HG03066 (cell line): ENCODE measurements at regions not wholly inside any gene's neighbourhood (a gene's known extent, or its start where the extent isn't known, plus 50 kb on each side); places are given as distances from the start of the nearest gene placed in this dataset.

Experiments
- ATAC-seq: cut with Tn5 transposase; IDR thresholded peaks from one replicate; pipeline ENCODE4 v1.9.1; 2021; ENCODE audit warnings: low read depth; ENCODE audit not compliant: unreplicated experiment

DNA sequence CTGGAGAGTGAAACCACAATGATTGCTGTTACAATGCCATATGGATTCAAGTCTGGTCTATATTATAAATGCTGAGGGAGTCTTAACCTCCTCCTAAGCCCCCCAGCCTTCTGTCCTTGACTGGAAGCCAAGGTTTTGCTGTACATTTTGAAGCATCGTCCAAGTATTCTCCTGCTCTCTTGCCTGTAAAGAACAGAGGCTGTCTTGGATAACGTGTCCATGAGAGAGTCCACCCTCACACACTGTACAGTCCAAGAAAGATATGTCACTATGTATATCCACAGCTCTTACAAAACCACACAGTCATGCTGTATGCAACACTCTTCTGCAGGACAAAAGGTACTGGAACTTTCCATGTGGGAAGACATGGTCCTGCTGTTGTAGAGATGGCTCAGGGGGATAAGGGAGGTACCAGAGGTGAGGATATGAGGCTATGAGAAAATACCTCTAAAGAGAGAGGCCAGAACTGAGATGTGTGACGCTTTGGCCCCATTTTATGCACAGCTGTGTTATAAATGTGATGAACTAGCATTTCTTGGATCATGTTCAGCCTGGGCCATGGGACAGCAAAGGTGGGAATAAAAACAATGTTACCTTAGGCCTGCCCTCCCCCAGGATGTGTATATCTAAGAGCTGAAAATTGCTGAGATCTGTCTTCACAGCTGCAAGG is 678.6 kb downstream of the IQCM start:
- no peak for ATAC-seq

DNA sequence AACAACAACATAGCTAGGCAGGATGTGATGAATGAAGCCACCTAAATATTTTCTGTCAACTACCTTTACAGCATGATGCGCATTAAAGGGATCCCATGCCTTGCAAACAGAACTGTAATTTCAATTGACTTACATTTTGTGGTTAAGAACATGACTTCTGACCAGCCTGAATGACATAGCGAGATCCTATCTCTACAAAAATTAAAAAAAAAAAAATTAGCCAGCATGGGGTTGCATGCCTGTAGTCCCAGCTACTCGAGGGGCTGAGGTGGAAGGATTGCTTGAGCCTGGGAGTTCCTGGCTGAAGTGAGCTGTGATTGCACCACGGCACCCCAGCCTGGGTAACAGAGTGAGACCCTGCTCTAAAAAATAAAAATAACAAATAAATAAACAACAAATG is 680.6 kb downstream of the IQCM start:
- ATAC-seq, result no peak

DNA sequence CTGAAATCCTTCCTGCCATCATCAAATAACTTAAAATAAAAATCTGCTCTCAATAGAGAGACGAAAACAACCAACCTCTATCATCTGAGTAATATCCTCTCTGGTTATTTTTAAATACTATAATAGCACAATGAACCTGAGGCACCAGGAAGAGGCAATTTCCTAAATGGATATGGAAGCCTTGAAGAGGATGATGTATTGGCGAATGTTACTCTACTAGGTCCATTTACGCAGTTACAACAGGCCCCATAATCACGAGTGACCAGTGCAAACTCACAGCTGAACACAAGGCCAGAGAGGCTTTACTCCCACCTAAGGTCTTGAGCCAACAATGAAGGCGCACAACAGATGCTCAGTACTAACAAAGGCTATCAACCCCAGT is 678.8 kb upstream of the NR3C2 start:
- ATAC-seq, result no peak

DNA sequence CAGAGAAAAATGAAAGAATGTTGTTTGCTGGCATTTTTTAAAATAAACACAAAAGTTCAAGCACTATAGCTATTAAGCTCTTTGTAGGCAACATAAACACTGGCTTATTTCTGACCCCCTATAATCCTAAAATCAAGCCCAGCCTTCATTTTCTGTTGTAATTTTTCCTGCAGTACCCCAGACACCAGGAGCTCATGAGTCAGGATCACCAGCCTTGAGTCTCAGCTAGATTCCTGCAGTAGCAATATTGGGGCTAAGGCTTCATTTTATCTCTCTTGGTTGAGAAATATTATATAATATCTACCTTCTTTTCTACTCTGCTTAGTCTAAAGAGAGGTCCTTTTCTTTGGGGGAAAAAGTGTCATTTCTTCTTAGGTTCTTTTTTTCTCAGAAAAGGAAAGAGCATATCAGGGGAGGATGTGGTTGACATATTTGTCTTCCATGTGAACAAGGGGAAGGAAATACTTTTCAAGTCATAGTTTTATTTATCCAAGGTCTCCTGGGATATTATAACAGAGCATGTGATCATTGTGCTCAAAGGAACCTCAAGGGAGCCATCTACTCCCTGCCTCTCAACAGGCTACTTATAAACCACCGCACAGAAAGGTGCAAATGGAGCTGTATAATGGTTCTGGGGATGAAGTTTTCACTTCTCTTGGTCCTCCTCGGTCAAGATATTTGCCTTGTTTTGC is 678.3 kb upstream of the NR3C2 start:
- no peak for ATAC-seq

DNA sequence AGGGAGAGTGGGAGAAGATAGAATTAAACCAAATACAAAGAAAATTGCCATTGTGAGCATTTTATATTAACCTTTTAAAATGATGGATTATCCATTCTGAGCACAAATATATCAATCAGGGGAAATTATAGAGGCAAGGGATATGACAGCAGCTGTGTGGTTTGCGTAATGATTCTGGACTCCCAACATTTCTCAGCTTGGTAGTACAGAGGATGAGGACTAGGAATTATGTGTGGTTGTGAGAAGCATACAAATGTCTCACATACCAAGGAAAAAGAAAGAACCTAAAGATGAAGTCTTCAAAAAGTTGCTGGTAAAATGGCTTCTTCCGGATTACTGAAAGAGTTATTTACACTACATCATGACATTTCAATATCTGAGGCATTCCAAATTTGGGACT is 674.6 kb upstream of the NR3C2 start:
- ATAC-seq, result no peak

DNA sequence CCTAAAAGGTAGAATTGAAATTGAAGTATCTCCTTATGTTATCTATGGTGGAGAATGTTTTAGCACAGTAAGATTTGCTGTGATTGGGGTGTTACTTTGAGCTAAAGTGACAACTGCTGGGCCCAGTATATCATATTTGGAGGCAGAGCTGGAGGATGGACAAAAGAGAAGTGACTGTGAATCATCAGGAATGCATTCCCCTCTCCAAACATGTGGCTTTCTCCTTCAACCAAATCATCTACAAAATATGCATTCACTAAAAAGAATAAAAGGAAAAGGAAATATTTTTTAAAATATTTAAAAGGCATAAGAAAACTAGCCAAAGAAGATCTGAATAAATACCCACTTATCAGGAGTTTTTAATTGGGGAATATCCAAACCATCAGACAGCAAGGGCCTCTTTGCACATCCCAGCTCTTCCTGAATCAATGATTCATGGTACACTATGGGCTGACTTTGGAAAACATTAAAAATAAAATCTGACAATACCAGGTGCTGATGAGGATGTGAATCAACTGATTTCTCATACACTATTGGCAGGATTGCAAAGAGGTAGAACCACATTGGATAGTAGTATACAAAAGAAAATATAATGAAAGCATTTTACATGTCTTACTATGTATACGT is 671.7 kb upstream of the NR3C2 start:
- no peak for ATAC-seq

DNA sequence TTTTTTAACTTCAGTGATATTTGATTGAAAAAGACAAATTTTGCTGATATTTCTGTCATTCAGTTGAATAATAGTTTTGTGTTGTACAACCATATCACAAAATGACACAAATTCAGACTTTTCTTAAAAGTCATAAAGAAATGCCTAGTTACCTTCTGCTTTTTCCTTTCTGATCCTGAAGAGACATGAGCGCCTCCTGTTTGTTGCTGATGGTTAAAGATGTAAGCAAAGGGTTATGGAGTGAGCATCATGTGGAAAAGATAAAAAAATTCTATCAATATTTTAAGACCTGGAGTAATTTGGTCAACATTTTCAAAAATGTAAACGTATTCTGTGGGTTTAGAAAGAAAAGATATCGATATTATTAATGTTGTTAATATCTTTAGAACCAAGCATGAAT is 669.9 kb upstream of the NR3C2 start:
- ATAC-seq, result no peak

DNA sequence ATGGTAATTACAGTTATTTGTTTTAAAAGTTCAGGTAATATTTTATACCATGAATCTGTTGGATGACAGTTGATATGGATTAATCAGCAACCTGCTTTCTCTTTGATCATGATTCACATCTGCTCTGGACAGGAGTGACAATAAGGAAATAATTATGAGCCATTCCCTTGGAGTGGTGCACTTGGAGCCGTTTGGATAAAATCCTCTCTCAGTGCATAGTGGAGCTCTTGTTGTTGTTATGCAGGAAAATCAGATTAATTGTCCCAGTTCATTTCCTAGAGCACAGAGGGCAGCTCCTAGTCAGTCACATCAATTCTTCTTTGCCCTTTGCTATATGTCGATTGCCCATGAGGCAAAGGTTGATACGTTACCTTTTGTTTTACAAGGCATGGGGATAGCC is 668.3 kb upstream of the NR3C2 start:
- no peak for ATAC-seq

DNA sequence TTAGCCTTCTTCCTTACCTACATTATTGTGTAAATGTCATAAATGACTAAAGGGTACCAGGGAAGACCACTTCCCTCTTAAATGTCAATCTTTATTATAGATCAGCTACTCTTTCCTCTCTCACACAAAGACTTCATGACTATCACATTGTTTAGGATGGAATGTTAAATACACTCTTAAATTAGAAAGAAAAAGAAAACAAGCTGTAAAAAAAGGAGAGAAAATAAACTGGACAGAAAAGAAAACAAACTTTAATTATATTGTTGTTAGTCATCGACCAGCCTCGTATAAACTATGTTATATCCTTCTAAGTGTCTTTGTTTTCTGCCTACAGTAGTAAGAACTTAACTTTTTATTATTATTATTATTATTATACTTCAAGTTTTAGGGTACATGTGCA is 666.4 kb upstream of the NR3C2 start:
- ATAC-seq, result no peak

DNA sequence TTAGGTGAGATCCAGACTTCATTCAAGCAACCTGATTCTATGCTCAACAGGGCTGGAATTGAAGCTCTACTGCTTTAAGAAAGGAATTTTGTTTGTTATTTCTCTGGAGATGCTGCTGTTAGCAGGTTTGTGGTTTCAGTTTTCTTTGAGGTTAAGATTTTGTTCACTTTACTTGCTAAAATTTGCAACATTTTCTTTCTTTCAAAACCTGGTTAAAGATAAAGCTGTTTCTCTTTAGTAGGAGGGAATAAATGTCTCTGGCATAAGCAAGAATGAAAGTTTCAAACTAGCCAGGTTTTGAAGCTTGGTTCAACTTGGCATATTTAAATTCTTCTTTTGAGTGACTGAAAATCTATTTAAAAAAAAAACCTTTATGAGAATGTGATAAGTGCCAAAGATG is 660.6 kb upstream of the NR3C2 start:
- ATAC-seq, result no peak

DNA sequence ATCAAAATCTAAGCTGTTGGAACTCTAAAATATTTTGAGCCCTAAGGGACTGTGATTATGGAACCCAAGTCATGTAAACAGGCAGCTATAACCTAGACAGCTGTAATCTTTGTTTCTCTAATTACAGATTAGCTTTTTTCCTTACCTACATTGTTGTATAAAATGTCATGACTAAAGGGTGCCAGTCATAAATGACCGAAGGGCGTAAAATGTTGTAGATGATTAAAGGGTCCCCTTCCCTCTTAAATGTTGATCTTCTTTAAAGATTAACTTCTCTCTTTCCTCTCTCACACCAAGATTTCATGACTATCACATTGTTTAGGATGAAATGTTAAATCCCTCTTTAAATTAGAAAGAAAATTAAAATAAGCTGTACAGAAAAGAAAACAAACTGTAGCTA is 659.4 kb upstream of the NR3C2 start:
- ATAC-seq, result no peak

DNA sequence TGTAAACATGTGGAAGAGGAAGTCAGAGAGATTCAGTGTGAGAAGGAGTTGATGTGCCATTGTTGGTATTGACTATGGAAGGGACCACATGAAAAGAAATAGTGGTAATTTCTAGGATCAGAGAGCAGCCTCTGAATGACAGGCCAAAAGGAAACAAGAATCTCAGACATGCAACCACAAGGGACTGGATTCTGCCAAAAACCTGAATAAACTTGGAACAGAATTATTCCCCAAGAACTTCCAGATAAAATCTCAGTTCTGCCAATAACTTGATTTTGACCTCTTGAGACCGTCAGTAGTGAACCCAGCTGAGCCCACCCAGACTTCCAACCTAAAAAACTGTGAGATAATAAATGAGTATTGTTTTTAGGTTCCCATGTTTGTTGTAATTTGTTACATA is 653.6 kb upstream of the NR3C2 start:
- no peak for ATAC-seq

DNA sequence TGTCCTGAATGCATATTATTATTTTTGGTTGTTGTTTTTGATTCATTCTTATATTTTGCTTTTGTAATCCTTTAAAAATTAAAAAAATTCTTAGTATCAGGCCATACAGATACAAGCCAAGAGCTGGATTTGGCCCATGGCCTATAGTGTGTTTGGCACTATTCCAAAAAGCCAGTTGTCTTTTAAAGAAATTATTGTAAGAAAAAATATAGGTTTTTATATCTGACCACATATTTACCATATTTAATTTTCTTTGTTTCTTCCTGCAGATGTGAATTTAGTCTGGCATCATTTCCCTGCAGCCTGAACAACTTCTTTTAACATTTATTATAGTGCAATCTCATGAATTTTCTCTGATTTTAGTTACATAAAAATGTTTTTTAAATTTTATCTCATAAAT is 652.8 kb upstream of the NR3C2 start:
- ATAC-seq, result no peak

DNA sequence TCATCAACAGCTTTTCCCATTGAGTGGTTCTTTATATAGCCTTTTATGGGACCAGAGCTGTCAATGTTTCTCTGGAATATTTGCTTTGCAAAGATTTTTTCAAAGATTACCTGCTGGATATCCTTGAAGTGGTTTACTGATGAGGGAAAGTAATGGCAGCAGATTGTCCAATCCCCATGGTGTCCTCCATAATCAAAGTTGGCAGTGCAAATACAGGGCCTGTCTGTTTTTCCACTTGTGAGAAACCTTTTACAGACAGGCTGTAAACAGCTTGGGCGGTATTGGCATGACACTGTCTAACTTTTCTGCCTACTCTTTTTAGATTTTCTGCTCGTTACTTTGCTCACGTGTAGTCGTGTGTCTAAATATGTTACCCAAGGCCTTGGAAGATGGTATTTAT is 641.9 kb upstream of the NR3C2 start:
- no peak for ATAC-seq

DNA sequence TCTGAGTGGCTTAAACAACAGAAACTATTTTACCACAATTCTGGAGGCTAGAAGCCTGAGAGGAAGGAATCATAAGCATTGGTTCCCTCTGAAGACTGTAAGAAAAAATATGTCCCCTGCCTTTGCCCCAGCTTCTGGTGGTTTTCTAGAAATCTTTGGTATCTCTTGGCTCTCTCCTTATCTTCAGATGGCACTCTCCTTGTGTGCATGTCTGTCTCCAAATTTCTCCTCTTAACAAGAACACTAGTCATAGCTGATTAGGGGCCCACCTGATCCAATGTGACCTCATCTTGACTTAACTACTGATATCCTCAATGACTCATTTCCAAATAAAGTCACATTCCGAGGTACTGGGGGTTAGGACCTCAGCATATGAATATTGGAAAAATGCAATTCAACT is 635.0 kb upstream of the NR3C2 start:
- ATAC-seq, result no peak

DNA sequence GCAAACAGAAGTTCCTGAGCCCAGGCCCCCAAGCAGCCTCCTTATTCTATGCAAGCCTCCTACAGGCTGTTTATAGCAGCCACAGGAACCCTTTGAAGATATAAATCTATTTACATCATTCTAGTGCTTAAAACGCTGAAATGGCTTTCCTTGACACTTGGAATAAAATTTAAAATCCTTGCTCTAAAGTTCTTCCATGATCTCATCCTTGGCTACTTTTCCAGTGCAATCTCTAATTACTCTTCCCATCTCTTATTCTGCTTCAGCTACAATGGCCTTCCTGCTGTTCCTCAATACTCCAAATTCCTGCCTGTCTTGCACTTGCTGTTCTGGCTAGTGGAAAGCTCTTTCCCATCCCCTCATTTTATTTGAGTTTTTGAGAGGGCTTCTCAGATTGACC is 634.2 kb upstream of the NR3C2 start:
- no peak for ATAC-seq

DNA sequence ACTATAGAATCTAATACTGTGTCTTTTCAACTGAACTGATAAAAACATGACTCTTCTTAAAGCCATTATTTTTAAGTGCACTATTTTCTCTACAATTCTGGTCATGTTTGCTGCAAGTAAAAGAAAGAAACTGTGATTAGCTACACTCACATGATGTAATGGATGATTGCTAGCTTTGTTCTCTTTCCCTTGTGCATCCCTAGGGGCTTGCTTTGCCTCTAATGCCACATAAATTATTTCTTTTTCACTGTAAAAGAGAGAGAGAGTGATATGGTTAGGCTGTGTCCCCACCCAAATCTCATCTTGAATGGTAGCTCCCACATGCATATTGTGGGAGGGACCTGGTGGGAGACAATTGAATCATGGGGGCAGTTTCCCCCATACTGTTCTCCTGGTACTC is 630.2 kb upstream of the NR3C2 start:
- ATAC-seq, result no peak

DNA sequence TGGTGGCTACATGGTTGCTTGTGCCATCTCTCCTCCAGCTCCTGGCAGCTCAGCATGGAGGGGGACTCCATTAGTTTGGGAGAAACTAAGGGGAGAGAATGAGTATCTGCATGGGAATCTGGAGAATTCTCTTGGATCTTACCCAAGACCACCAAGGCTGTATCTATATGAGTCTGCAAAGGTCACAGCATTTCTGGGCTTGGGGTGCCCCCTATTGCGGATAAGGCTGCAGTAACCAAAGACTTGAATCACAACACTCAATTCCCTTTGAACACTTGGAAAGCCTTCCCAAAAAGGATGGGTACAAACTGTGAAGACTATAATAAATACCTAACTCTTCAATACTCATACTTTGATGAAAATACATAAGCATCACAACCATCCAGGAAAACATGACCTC is 623.5 kb upstream of the NR3C2 start:
- no peak for ATAC-seq

DNA sequence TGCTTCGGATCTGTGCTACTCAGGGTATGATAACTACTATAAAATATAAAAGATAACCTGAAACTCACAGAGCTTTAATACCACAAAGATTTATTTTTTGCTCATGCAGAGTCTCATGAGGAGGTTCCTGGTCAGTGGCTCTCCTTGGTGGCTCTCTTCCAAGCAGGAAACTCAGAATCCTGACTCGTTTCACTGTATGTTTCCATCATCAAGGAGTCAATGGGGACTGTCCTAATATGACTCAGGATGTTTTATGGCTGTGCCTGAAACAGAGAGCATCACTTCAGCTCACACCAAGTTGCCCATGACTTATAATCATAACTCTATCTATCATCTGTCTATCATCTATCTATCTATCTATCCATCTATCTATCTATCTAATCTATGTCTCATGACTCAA is 620.8 kb upstream of the NR3C2 start:
- ATAC-seq, result no peak

DNA sequence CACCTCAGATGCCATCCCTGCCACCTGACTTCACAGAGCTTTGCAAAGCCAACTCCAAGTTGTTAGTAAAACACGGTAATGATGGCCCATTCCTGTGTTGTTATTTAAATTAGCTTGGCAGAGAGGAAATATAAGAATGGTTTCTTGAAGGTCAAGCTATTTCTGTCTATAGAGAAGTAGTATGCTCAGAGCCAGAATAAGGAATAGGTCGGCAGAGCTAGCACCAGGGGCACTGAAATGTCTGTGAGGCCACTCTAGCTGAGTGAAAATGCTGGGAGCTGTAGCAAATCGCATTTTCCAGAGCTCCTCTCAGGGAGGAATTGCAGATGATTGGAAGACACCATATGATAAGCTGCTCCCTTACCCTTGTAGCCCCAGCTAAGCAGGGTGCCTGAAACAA is 615.4 kb upstream of the NR3C2 start:
- ATAC-seq, result no peak

DNA sequence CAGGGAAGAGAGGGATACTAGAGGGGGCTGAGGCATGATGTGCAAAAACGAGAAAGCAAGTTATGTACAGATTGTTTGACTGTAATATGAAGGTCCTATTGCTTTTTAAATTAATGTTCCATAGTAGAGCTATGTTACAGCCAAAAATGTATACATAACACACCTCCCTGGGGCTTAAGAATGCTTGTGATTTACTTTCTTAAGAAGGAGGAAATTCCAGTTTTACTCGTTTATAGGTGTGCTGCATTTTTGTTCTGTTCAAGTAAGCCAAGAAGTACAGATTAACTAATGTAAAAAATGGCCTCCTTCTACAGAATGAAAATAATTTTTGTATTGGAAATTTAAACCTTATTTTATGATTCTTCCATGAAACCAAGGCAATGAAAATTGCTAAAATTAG is 614.4 kb upstream of the NR3C2 start:
- no peak for ATAC-seq

DNA sequence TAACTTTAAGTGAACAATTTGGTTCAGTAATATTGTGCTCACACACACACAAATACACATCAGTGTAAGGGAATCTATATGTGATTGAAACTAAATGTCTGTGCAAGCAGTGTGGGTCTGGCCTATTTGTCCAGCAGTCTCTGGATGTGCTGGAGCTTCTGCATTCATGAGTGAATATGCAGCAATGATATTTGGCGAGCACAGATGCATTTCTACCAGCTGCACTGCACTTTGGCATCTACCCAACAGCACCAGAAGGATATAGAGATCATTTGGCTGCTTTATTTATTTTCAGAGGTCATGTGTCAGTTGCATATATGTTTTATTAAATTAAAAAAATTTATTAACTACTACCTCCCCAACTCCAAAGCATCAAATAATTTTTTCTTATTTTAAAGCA is 613.4 kb upstream of the NR3C2 start:
- ATAC-seq, result no peak
